ENCODE measurements at regions not wholly inside any gene's neighbourhood (a gene's known extent, or its start where the extent isn't known, plus 50 kb on each side); places are given as distances from the start of the nearest gene placed in this dataset.

DNA sequence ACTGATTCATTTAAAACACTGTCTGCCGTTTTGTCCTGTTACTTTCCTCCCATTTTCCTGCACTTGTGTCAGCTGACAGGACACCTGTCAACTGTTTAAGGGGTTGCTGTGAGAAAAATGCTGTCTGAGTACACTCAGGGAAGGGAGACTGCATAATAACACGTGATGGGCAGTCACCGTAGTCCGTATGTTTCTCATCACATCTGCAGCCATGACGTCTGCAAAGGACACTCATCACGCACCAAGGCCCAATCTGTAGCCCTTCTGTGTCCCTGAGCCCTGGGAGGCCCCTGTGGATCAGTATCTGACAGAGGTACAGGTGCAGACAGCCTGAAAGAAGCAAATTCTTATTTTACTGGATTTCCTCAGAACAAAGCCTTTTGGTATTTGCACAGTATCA is 396.3 kb downstream of the YTHDC2 start:
- DNase-seq, result peak; percentile 8

DNA sequence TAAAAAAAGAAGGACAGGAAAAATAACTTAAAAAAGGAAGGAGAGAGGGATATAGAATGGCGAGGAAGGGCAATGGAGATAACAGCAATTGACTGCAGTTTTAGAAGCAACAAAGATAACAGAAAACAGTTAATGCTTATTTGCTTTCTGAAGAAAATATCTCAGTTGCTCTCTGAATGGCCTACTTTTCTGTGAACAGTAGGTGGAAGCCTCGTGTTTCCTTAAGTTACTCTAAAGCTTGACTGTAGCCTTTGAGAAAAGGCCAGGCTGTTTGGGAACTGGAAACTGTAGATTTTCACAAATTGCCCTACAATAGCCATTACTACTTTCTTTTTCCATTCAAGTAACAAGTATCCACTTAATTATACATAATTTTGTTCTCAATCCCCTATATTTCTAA is 404.5 kb downstream of the YTHDC2 start:
- DNase-seq, result peak; percentile 9

DNA sequence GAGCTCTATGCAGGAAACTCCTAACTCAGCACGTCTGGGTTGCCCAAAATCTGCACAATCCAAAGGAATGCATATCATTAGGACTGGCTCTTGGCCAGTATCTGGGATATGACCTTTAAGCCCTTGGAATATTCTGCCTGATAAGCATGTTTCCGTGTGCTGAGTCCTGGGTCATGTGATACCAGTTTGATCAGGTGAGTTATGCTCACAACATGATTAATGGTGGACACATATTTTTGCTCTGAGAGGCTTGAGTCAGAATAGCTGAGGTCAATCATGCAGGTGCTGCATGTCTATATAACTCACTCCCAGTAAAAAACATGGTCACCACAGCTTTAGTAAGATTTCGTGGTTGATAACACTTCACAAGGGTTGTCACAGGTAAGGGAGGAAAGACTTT is 408.8 kb downstream of the YTHDC2 start:
- no peak for DNase-seq

DNA sequence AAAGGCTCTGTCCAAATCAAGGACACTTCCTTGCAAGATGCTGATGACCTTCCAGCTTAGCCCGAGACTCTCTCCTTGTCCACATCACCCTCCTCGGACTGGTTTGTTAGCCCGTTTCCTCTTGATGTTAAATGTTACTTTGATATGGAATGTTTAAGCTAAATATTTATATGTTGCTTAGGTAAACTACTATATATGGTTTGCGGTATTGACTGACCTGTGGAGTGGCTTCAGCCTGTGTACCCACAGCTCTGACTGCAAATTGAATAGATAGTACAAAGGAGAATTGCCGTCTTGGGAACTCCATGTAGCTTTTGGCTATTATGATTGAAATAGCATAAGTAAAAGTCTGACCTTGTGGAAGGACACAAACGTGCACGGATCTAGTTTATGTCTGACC is 422.0 kb downstream of the YTHDC2 start:
- DNase-seq, result no peak

DNA sequence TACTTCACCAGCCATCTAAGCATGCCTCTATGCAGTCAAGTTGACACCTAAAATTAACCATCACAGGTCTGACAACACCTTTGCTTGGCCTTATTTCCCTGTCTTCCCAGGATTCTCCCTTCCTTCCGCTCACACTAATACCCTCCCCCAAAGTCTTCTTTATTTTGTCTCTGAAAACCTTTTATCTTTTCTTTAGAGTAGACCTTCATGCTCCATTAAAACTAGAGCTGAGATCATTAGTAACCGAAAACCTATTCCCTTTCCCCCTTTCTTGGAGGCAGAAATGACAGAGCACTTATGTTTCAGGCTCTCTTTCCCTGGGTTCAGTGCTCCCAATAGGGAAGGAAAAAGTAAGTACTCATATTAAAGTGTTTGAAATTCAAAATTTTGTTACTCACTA is 423.8 kb downstream of the YTHDC2 start:
- no peak for DNase-seq

DNA sequence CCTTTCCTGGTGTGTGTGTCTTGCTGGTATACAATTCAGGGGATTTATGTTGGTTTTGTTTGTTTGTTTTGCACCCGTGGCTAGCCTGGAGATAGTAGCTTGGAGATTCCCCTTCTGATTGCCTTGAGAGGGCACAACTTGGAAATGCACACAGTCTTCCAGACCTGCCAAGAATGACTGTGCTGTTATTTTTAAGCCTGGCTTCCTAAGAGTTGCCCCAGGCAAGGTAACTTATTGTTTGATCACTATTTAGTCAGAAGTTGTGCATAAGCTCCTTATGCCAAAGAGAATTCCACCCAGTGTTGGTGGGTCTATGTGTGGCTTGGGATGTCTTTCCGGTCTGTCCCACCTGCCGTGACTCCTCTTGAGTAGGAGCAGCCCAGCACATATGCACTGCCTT is 421.9 kb upstream of the KCNN2 start:
- no peak for DNase-seq

DNA sequence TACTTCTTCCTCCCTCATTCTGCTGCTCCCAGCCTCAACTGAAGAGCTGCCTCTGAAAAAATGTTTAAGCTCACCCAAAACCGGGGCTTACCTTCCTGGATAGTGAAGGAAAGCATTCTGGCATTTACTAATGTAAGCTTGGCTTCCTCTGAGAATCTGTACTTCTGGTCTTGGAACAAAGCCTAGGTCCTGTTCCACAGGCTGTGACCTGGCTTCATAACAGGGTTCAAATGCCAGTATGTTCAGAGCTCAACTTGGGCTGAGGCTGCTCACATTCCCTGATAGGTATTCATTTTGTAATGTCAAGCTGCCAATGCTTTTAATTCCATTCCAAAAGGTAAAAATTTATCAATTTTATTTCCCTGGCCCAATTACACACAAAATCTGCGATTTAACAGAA is 411.7 kb upstream of the KCNN2 start:
- no peak for DNase-seq

DNA sequence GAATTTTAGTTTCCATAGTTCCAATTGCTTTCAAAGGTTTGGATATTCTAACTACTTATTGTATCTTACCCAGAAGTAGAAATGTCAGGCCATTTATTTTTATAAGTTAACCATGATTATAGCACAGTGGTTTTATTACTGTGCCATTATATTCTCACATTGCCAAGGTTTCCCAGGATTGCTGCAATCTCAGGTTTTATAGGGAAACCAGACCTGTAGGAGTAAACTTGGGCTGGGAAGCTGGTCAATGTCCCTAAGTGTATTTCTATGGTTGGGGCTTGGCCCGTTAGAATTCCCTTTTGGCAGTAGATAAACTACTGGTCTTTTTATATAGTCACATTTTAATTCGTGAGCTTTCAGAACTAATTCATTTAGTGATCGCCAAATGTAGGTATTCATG is 396.6 kb upstream of the KCNN2 start:
- no peak for DNase-seq

DNA sequence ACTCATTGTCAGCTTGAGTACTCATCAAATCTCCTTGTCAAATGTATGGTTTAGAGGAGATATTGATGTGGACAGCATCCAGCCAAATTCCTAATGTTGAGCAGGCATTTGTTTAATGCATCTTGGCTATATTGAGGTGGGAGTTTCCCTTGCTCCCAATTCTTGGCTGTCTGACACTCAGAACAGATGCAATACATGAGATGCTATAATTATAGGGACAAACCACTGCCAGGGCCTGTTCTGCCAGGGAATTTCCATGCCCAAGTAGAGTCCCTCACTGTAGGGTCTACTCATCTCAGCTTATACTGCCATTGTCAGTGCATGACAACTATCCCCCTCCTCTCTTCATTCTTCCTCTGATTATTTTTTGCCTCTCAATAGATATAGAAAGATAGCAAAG is 392.0 kb upstream of the KCNN2 start:
- DNase-seq, result peak; percentile 2

DNA sequence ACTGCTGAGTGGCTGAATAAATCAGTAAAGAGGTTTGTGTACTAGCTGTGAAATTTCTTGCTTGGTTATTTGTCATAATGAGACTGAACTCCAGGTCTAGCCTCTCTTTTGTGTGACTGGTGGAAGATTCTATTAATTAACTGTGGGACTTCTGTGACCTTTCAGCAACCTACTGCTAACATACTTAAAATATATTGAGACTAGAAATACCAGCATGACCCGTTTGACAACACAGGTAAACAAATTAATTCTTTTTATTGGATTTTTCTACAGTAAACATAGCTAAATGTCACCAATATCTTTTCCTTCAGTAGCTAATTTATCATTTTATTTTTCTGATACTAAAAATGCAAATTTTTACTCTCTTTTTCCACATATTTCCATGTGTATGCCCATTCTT is 390.4 kb upstream of the KCNN2 start:
- no peak for DNase-seq

DNA sequence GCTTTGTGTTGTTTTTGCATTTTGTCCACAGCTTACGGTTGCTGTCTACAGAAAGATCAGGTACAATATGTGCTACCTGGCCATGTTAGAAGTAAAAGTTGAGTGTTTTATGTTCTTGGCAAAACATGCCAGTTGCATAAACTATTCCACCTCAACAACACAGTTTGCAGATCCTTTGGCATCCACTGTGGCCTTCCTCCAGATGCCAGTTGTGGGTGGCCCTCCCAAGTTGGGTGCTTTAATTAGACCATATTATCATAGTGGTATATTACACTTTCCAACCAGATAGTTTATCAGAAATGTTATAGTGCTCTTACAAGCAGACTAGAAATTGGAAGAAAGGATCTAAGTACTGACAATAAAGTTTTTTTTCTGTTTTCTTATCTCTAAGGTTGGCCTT is 386.9 kb upstream of the KCNN2 start:
- no peak for DNase-seq

DNA sequence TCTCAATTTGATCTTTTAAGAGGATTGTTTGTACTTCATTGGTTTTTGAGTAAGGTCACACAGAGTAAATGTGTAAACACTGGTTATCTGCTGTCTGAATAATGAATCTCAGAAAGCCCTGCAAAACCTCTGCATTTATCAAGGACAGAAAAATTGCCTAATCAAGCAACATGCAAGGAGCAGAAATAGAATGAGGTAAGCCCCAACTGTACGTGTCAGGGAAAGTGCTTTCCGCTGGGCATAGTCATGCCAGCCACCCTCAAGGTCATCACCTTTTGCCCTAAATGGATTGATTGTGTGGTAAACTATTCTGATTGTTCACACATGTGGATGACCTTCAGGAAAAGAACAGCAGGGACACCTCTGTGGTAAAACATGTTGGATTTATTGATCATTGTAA is 376.9 kb upstream of the KCNN2 start:
- no peak for DNase-seq

DNA sequence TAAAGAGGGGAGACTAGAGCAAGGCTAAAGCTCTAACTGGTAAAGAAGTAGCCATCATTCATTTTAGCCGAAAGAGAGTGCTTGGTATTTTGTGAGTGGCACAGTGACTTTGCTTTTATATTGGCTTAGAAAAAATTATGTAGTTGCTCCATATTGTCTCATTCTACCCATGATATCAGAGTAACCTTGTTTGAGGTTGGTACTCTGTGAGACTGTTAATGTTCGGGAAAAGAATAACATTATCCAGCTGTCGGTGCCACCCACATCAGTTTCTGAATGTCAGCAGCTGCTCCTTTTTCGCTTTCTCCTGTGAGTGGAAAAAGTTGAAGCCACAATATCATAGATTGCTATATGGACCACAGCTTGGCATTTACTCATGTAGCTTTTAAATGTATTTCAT is 376.4 kb upstream of the KCNN2 start:
- no peak for DNase-seq

DNA sequence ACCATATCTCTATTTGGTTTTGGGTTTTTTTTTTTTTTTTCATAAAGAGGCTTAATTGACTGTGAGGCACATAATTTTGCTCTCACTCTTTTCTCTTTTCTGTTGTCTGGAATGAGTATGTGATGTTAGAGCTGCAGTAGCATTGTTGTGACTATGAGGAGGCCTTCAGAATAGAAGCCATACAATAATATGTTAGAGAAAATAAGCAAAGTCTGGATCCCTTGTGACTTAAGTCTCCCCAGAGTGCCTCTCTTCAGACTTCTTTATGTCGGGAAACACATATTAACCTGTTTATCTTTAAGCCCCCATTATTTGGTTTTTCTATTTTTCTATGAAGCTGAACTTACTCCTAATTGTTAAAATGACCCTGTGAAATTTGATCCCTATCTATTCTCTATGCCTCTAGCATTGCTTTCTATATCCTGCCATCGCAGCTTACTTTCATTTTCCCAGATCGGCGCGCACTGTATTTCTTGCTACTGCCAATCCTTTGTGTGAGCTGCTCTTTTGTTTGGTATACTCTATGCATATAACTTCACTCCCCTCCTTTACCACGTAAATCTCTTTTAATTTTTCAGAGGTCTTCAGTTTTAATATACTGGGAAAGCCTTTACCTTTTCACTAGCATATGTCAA is 372.5 kb upstream of the KCNN2 start:
- DNase-seq, result no peak

DNA sequence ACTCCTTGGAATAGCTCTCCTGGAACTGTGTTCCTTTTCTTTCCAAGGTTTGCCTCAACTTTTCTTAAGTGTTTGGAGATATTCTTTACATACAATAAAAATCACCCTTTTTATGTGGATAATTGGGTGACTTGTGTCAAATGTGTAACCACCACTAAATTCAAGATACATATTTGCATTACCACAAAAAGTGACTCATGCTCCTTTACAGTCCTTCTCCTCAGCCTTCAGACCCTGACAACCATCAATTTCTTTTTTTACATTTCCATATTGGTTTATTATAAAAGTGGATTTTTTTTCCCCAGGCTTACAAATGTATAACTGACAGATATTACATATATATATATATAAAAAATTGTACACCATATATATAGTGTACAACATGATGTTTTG is 372.0 kb upstream of the KCNN2 start:
- DNase-seq, result no peak

DNA sequence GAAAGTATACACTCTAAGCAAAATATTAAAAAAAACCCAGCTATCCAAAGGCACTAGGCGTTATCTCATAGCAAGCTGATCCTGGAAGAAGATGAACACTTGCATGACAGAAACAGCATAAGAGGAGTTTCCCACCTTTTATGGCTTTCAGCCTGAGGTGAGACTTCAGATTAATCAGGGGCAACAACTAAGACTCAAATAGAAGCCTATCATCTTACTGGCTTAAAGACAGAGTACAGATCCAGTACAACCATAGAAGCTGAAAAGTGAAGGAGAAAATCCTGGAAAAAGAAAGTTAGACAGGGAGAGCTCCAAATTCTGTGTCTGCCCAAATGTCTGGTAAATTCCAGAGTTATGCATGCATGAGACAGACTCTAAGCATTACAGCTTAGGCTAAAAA is 360.8 kb upstream of the KCNN2 start:
- no peak for DNase-seq

DNA sequence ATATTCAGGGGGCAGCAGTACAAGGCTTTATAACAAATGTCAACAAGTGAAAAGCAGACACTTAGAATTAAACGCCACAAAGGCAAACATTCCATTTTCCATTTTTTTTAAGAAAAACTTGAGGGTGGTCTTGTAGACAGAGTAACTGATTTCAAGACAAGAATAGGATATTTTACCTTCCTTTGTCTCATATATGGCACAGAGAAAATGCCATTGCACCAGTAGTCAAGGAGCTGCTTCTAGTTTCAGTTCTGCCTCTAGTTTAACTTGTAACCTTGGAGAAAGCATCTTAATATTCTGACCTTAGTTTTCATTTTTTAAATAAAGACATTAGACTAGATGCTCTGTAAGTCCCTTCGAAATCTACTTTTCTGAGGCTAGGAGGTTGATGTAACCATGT is 355.3 kb upstream of the KCNN2 start:
- no peak for DNase-seq

DNA sequence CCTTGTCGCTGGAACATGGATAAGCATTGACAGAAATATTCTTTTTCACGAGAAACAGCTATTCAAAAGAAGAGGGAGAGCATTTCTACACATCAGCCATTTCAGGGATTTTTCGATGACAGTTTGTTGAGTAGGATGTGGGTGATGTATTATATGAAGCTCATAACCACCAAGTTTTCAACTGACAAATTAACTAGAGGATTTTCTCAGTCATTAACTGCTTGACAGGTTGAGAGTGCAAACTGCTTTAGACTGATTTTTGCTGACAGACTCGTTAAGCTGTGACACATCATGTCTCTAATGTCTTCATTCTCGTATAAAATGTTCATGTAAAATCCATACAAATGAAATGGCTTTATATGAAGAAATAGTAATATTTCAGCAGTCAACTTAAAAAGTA is 354.2 kb upstream of the KCNN2 start:
- no peak for DNase-seq

DNA sequence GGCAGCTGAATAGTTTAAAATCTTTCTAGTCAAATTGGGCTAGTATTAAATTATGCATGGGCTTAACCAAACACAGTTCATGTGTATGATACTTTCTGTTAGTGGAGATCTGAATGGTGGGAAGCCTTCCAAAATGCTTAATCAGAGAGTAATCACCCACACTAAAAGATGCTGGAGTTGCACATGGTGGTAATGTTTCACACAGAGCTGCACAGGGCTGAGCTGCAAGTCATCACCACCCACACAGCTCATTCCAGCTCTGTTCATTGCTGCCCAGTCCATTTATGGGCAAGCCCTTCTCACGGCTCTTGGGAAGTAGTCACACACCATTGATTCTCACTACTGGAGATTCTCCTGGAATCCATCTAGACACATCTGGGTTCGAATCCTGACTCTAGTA is 351.5 kb upstream of the KCNN2 start:
- peak; percentile 3 for DNase-seq

DNA sequence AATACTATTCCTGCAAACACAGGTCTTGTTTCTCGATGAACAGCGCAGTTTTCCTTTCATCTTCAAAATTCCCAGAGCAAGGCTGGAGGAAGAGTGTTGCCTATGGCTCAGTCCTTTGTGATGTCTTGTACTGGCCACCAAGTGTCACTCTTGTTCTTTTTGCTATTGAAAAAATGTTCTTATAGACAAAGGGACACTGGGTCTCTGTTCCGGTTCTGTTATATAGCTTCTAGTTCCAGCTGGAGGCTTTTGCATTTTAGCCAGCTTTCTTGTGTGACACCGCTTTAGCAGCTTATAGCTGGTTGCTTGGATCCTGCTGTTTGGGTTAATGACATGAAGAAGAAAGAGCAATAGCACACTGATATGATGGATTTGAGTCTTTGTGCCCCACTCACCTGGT is 343.7 kb upstream of the KCNN2 start:
- peak; percentile 13 for DNase-seq

DNA sequence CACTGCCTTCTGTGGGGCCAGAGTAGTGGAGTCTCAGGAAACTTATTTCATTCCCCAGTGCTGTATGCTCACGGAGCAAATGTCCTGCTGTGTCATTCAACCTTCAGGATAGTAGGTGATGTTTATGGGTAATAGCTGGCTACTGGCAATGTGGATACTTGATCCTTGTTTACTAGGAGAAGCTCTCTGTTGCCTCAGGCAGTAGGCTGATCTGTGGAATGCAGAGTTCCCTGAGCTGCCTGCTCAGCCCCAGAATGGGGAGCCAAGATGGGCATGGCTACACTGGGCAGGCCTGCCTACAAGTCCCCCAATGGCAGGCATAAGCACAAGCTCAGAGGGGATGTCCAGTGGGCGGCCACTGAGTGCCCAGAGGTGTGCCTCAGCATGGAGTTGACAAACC is 323.1 kb upstream of the KCNN2 start:
- no peak for DNase-seq

DNA sequence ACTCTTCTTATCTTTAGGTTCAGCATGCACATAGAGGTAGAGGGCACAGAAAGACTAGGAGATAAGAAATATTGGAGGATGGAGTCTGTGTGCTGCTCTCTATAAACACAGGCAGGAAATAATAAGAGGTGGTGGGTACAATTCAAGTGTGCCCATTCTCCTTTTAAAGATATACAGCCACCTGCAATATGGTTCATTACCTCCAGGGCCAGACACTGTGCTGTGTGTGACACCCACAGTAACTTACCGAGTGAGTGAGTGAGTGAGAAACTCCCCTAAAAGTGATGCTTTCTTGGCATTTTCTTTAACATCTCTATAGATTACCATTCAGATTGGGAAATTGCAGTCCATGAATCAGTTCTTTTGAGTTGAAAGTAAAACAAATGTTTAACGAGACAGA is 311.8 kb upstream of the KCNN2 start:
- no peak for DNase-seq

DNA sequence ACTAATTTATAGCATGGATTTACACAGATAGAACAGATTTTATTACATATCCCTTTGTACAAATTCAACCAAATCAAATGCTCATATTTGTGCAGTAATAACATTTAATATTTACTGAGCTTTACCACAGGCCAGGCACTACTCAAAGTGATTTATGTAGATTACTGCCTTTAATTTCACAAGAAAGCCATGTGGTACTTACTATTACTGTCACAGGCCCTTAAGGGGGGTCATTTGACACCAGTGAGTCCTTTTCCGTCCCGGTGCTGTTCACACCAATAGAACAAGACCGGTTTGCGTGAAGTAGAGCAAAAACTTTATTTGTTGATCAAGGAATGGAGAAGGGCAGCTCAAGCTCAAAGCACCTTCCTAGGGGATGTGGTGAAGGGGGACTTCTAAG is 308.5 kb upstream of the KCNN2 start:
- DNase-seq, result no peak

DNA sequence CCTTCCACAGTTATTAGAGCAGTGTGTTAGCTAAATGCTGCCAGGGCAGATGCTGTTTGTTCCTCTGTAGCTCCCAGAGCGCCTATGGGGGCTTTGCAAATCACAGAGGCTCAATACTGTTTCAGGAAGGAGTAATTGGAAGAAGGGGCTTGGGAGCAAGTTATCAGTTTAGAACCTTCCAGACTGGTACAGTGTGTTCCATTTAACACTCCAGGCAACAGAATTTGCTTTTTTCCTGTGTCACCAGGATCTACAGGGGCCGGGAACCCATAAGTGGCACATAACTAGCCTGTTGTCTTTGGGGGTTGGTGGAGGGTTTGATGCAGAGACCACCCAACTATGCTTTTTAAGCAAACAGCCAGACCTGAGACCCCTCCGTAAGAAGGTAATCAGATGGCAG is 307.3 kb upstream of the KCNN2 start:
- no peak for DNase-seq
